ENCODE measurements at regions not wholly inside any gene's neighbourhood (a gene's known extent, or its start where the extent isn't known, plus 50 kb on each side); places are given as distances from the start of the nearest gene placed in this dataset.

DNA sequence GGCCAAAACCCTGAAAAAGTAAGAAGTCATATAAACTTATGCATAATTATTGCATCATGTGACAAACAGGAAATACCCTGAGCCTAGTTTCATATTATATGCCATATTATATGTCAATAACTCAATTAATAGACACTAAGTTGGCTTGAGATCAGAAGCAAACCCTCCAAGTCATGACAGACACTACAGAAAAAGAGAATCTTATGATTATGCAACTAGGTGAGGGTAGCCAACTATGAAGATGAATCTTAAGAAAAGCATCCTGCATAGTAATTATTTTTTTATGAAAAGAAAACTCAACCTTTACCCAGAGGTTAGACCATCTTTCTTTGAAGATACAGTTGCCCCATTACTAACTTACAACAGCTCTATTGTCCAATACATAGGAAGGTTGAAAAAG, 192.4 kb upstream of the VEPH1 start:
- Histone ChIP-seq H3K4me1 (ENCODE audit: control insufficient read depth, insufficient read depth, low read length, poor library complexity, severe bottlenecking) (no peaks in the 10 kb centered on the region), H3K27me3 (ENCODE audit: control insufficient read depth, insufficient read depth, low read length) (no peaks in the 10 kb centered on the region), H3K27ac (ENCODE audit: insufficient read depth, low read length, poor library complexity, severe bottlenecking) (no peak overlapping the region), H3K9me3 (ENCODE audit: control insufficient read depth in 2 of 2, low read length in 2 of 2) (no peaks in the 10 kb centered on the region), H3K4me3 (ENCODE audit: low read depth, low read length) (no peak overlapping the region), H3K36me3 (ENCODE audit: control insufficient read depth, insufficient read depth, low read length) (no peaks in the 10 kb centered on the region)
- DNase-seq (no peak), ATAC-seq (ENCODE audit: low read depth in 2 of 2) (no peak)
- no peak overlapping the region for H3K27ac Mint-ChIP-seq
- H3K36me3 Mint-ChIP-seq: no peaks in the 10 kb centered on the region
- H3K9me3 Mint-ChIP-seq: peaks cover 0 to 7% (median 1%) of the 10 kb centered on the region in 7 donors
- no peaks in the 10 kb centered on the region for H3K27me3 Mint-ChIP-seq
- H3K4me1 Mint-ChIP-seq: no peaks in the 10 kb centered on the region
- no peak overlapping the region for H3K4me3 Mint-ChIP-seq

GRCh38 chr3:157695103-157695502, 191.9 kb upstream of the VEPH1 start:
- no peaks in the 10 kb centered on the region for H3K4me1 Mint-ChIP-seq
- H3K4me3 Mint-ChIP-seq: no peak overlapping the region
- no peak overlapping the region for H3K27ac ChIP-seq (ENCODE audit: insufficient read depth, low read length, poor library complexity, severe bottlenecking)
- H3K27me3 Mint-ChIP-seq: no peaks in the 10 kb centered on the region
- ATAC-seq (ENCODE audit: low read depth in 2 of 2): no peak
- no peaks in the 10 kb centered on the region for H3K9me3 ChIP-seq (ENCODE audit: control insufficient read depth in 2 of 2, low read length in 2 of 2)
- no peak overlapping the region for H3K4me3 ChIP-seq (ENCODE audit: low read depth, low read length)
- H3K27ac Mint-ChIP-seq: no peak overlapping the region
- H3K36me3 Mint-ChIP-seq: no peaks in the 10 kb centered on the region
- no peaks in the 10 kb centered on the region for H3K27me3 ChIP-seq (ENCODE audit: control insufficient read depth, insufficient read depth, low read length)
- no peak for DNase-seq
- H3K4me1 ChIP-seq (ENCODE audit: control insufficient read depth, insufficient read depth, low read length, poor library complexity, severe bottlenecking): no peaks in the 10 kb centered on the region
- no peaks in the 10 kb centered on the region for H3K36me3 ChIP-seq (ENCODE audit: control insufficient read depth, insufficient read depth, low read length)
- H3K9me3 Mint-ChIP-seq: peaks cover 0 to 7% (median 1%) of the 10 kb centered on the region in 7 donors

DNA sequence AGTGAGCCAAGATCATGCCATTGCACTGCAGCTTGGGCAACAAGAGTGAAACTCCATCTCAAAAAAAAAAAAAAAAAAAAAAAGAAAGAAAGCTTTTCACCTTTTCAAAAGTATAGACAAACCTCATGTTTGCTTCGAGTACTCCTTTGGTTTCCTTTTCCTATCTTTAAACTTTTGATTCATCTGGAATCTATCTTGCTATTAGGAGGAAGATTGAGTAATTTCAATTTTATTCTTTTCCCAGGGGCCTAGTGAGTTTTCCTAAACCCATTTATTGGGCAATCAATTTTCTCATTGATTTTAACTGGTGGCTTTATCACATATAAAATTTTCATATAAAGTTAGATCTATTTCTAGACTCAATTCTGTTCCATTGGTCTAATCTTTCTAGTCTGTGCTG, 190.5 kb upstream of the VEPH1 start:
- Histone ChIP-seq H3K36me3 (ENCODE audit: control insufficient read depth, insufficient read depth, low read length) (no peaks in the 10 kb centered on the region), H3K4me3 (ENCODE audit: low read depth, low read length) (no peak overlapping the region), H3K27me3 (ENCODE audit: control insufficient read depth, insufficient read depth, low read length) (no peaks in the 10 kb centered on the region), H3K4me1 (ENCODE audit: control insufficient read depth, insufficient read depth, low read length, poor library complexity, severe bottlenecking) (no peaks in the 10 kb centered on the region), H3K9me3 (ENCODE audit: control insufficient read depth in 2 of 2, low read length in 2 of 2) (no peaks in the 10 kb centered on the region), H3K27ac (ENCODE audit: insufficient read depth, low read length, poor library complexity, severe bottlenecking) (no peak overlapping the region)
- no peak for DNase-seq
- no peaks in the 10 kb centered on the region for H3K36me3 Mint-ChIP-seq
- no peak for ATAC-seq (ENCODE audit: low read depth in 2 of 2)
- no peak overlapping the region for H3K4me3 Mint-ChIP-seq
- H3K27me3 Mint-ChIP-seq: no peaks in the 10 kb centered on the region
- H3K27ac Mint-ChIP-seq: no peak overlapping the region
- H3K9me3 Mint-ChIP-seq: peaks cover 0 to 11% (median 1%) of the 10 kb centered on the region in 7 donors
- H3K4me1 Mint-ChIP-seq: no peaks in the 10 kb centered on the region

GRCh38 chr3:157692468-157692867, 189.3 kb upstream of the VEPH1 start:
- H3K9me3 ChIP-seq (ENCODE audit: control insufficient read depth in 2 of 2, low read length in 2 of 2): no peaks in the 10 kb centered on the region
- no peaks in the 10 kb centered on the region for H3K27me3 ChIP-seq (ENCODE audit: control insufficient read depth, insufficient read depth, low read length)
- DNase-seq: no peak
- H3K4me1 ChIP-seq (ENCODE audit: control insufficient read depth, insufficient read depth, low read length, poor library complexity, severe bottlenecking): no peaks in the 10 kb centered on the region
- peaks cover 0 to 18% (median 4%) of the 10 kb centered on the region in 7 donors for H3K9me3 Mint-ChIP-seq
- H3K27ac Mint-ChIP-seq: no peak overlapping the region
- no peak overlapping the region for H3K4me3 ChIP-seq (ENCODE audit: low read depth, low read length)
- no peaks in the 10 kb centered on the region for H3K4me1 Mint-ChIP-seq
- no peak overlapping the region for H3K27ac ChIP-seq (ENCODE audit: insufficient read depth, low read length, poor library complexity, severe bottlenecking)
- no peaks in the 10 kb centered on the region for H3K36me3 ChIP-seq (ENCODE audit: control insufficient read depth, insufficient read depth, low read length)
- H3K36me3 Mint-ChIP-seq: no peaks in the 10 kb centered on the region
- H3K4me3 Mint-ChIP-seq: no peak overlapping the region
- H3K27me3 Mint-ChIP-seq: no peaks in the 10 kb centered on the region
- ATAC-seq (ENCODE audit: low read depth in 2 of 2): no peak

DNA sequence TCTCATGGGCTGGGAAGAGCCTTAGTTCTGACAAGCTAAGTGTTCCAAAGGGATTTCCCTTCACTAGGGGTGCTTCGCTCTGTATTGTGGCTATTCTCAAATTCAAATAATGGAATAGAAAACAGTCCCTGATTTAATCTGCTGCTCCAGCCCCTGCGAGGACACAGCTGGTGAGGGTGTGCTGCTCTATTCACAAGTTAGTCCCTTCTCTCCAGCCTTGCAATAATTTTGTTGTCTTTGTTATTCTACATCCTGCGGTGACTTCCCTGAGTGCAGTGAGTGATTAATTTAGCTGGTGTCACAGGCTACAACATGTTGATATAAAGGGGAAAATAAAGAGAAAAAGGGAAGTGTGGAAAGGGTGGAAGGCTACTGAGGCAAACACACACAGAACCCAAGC, 180.5 kb upstream of the VEPH1 start:
- H3K27ac ChIP-seq (ENCODE audit: insufficient read depth, low read length, poor library complexity, severe bottlenecking): no peak overlapping the region
- H3K36me3 Mint-ChIP-seq: no peaks in the 10 kb centered on the region
- ATAC-seq (ENCODE audit: low read depth in 2 of 2) (no peak), DNase-seq (no peak)
- no peaks in the 10 kb centered on the region for H3K27me3 Mint-ChIP-seq
- H3K4me1 Mint-ChIP-seq: no peaks in the 10 kb centered on the region
- H3K36me3 ChIP-seq (ENCODE audit: control insufficient read depth, insufficient read depth, low read length): no peaks in the 10 kb centered on the region
- H3K9me3 Mint-ChIP-seq: peaks cover 0 to 7% (median 2%) of the 10 kb centered on the region in 7 donors
- no peaks in the 10 kb centered on the region for H3K9me3 ChIP-seq (ENCODE audit: control insufficient read depth in 2 of 2, low read length in 2 of 2)
- H3K4me3 Mint-ChIP-seq: no peak overlapping the region
- no peak overlapping the region for H3K27ac Mint-ChIP-seq
- H3K27me3 ChIP-seq (ENCODE audit: control insufficient read depth, insufficient read depth, low read length): no peaks in the 10 kb centered on the region
- no peaks in the 10 kb centered on the region for H3K4me1 ChIP-seq (ENCODE audit: control insufficient read depth, insufficient read depth, low read length, poor library complexity, severe bottlenecking)
- no peak overlapping the region for H3K4me3 ChIP-seq (ENCODE audit: low read depth, low read length)

DNA sequence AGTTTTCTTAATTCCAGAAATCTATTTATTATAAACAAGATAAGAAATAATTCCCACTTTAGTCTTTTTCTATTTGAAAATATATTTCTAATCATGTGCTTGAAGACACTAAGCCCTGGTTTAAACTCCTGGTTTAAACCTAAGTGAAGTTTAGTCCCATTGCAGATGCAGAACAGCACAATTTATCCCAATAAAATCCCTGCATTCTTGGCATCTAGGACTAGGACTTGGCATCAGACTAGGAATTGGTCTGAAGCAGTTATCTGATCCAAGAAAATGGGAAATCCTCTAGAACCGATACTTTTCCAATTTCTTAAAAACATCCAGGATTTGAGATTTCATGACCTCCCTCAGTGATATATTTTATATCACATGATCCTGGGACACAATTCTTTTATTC, 168.8 kb upstream of the VEPH1 start:
- Mint-ChIP-seq H3K27me3 (peaks cover 4% of the 10 kb centered on the region), H3K36me3 (no peaks in the 10 kb centered on the region), H3K9me3 (peaks cover 0 to 5% (median 0%) of the 10 kb centered on the region in 7 donors), H3K4me1 (no peaks in the 10 kb centered on the region), H3K27ac (no peak overlapping the region), H3K4me3 (no peak overlapping the region)
- Histone ChIP-seq H3K27me3 (ENCODE audit: control insufficient read depth, insufficient read depth, low read length) (no peaks in the 10 kb centered on the region), H3K4me1 (ENCODE audit: control insufficient read depth, insufficient read depth, low read length, poor library complexity, severe bottlenecking) (no peaks in the 10 kb centered on the region), H3K4me3 (ENCODE audit: low read depth, low read length) (no peak overlapping the region), H3K36me3 (ENCODE audit: control insufficient read depth, insufficient read depth, low read length) (no peaks in the 10 kb centered on the region), H3K9me3 (ENCODE audit: control insufficient read depth in 2 of 2, low read length in 2 of 2) (no peaks in the 10 kb centered on the region), H3K27ac (ENCODE audit: insufficient read depth, low read length, poor library complexity, severe bottlenecking) (no peak overlapping the region)
- DNase-seq (no peak), ATAC-seq (ENCODE audit: low read depth in 2 of 2) (no peak)

- no peaks in the 10 kb centered on the region for H3K36me3 Mint-ChIP-seq
- H3K27me3 ChIP-seq (ENCODE audit: control insufficient read depth, insufficient read depth, low read length): no peaks in the 10 kb centered on the region
- ATAC-seq (ENCODE audit: low read depth in 2 of 2): no peak
These were observed 168.4 kb upstream of the VEPH1 start for GRCh38 chr3:157671656-157672055.

DNA sequence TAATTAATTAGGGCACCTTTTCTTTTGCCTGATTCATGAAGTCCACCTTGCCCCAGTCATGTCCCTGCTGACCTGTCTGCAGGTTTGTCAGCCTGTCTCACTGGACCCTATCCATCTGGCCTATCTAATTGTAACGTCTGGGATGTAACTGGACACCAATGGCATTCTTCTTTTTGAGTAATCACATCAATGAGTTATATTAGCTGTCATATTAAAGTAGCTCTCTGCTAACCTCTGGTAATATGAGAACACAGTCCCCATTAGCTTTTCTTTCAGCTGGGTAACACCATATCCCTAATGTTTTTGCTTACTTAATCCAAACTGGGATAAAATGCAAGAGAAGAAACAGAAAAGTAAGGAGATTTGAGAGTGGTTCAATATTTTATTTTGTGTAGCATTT, 166.2 kb upstream of the VEPH1 start:
- Mint-ChIP-seq H3K36me3 (no peaks in the 10 kb centered on the region), H3K27ac (no peak overlapping the region), H3K4me3 (no peak overlapping the region), H3K4me1 (no peaks in the 10 kb centered on the region), H3K9me3 (peaks cover 0 to 5% (median 0%) of the 10 kb centered on the region in 7 donors), H3K27me3 (peaks cover 4% of the 10 kb centered on the region)
- H3K4me1 ChIP-seq (ENCODE audit: control insufficient read depth, insufficient read depth, low read length, poor library complexity, severe bottlenecking): no peaks in the 10 kb centered on the region
- no peaks in the 10 kb centered on the region for H3K36me3 ChIP-seq (ENCODE audit: control insufficient read depth, insufficient read depth, low read length)
- H3K4me3 ChIP-seq (ENCODE audit: low read depth, low read length): no peak overlapping the region
- H3K9me3 ChIP-seq (ENCODE audit: control insufficient read depth in 2 of 2, low read length in 2 of 2): no peaks in the 10 kb centered on the region
- ATAC-seq (ENCODE audit: low read depth in 2 of 2): no peak
- H3K27ac ChIP-seq (ENCODE audit: insufficient read depth, low read length, poor library complexity, severe bottlenecking): no peak overlapping the region
- no peak for DNase-seq
- H3K27me3 ChIP-seq (ENCODE audit: control insufficient read depth, insufficient read depth, low read length): no peaks in the 10 kb centered on the region

More at GRCh38 chr3:157671656-157672055, 168.4 kb upstream of the VEPH1 start:
- Mint-ChIP-seq H3K27me3 (peaks cover 4% of the 10 kb centered on the region), H3K9me3 (peaks cover 0 to 5% (median 0%) of the 10 kb centered on the region in 7 donors), H3K27ac (no peak overlapping the region), H3K4me1 (no peaks in the 10 kb centered on the region), H3K4me3 (no peak overlapping the region)
- H3K36me3 ChIP-seq (ENCODE audit: control insufficient read depth, insufficient read depth, low read length): no peaks in the 10 kb centered on the region
- H3K4me3 ChIP-seq (ENCODE audit: low read depth, low read length): no peak overlapping the region
- no peaks in the 10 kb centered on the region for H3K9me3 ChIP-seq (ENCODE audit: control insufficient read depth in 2 of 2, low read length in 2 of 2)
- no peaks in the 10 kb centered on the region for H3K4me1 ChIP-seq (ENCODE audit: control insufficient read depth, insufficient read depth, low read length, poor library complexity, severe bottlenecking)
- no peak overlapping the region for H3K27ac ChIP-seq (ENCODE audit: insufficient read depth, low read length, poor library complexity, severe bottlenecking)
- no peak for DNase-seq
